Stromal cell of bone marrow (primary cell): ENCODE measurements at regions not wholly inside any gene's neighbourhood (a gene's known extent, or its start where the extent isn't known, plus 50 kb on each side); places are given as distances from the start of the nearest gene placed in this dataset.
"Not testable (repeated sequence)": the region's sequence is repeated elsewhere in the genome, so short reads cannot be mapped to it uniquely, and the experiment has no call there.

Source experiments
- DNase-seq: peaks from one replicate; pipeline ENCODE4 v3.0.0-alpha.2; 2012; ENCODE audit warnings: low read depth

DNA sequence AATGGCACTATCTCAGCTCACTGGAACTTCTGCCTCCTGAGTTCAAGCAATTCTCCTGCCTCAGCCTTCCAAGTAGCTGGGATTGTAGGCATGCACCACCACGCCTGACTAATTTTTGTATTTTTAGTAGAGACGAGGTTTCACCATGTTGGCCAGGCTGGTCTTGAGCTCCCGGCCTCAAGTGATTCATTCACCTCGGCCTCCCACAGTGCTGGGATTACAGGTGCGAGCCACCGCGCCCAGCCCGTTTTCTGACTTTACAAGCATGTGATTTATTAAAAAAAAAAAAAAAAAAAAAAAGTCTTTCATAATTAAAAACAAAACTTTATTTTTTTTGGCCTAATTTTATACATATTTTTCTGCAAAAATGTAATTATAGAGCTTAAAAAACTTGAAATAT, 64.8 kb upstream of the DGKB start:
- DNase-seq: not testable (repeated sequence)

DNA sequence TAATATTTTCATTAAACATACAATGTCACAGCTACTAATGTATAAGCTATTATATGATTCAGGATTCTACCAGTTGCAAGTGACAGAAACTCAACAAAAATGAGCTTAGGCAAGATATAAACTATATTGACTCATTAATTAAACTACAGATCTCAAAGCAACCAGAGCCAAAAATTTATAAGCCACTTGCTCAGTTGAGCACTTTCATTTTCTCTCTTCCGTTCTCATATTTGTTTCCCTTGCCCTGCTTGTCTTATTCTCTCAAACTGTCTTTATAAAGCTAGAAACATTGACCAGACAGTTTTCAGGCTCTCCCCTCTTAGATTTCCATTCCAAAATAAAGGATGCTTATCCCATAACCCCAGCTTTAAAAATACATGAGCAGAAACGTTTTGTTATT, 60.2 kb upstream of the DGKB start:
- DNase-seq: no peak

DNA sequence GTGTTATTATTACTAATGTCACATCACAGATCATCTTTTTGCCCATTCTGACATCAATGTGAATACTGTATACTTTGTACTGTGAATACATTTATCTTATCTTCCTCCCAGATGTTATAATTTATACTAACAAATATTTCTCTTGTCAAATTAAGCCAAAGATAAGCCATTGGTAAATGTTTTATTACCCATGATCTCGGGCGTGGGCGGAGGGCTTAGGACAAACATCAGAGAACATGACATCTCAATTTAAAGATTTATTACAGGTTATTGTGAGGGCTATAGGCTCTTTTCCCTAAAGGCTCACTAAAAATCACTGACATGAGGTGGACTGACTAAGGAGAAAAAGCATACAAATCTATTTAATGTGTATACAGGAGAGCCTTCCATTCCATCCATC, 58.2 kb upstream of the DGKB start:
- DNase-seq: no peak

GRCh38 chr7:14959339-14959738, 56.8 kb upstream of the DGKB start:
- DNase-seq: no peak

DNA sequence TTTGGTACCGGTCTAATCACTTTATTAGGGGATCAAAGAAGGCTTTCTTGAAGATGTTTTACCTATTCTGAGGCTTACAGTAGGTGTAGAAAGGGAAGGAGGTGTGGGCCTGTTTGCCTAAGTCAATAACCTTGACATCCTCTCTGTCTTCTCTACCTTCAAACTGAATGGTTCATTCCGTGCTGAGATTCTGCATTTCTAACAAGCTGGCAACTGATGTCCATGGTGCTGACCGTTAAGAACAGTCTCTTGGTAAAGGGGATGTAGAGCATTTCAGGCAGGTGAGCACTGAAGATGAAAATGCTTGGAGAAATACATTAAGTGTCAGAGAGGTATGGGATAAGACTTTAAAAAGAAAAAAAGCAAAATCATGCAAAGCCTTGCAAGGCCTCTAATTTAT, 51.5 kb upstream of the DGKB start:
- no peak for DNase-seq
